Thoracic aorta (tissue), 2 donors: ENCODE measurements at regions not wholly inside any gene's neighbourhood (a gene's known extent, or its start where the extent isn't known, plus 50 kb on each side); places are given as distances from the start of the nearest gene placed in this dataset.

Experiments used
- ATAC-seq: fragments of 150-250 bp; one replicate; pipeline ENCODE4 v1.8.0; 2017; ENCODE audit warnings: low read depth; ENCODE audit not compliant: insufficient number of reproducible peaks, low FRiP score
- DNase-seq: peaks from one replicate; pipeline ENCODE4 v3.0.0-alpha.2; 2020; ENCODE audit warnings: low spot score
- H3K27ac ChIP-seq, 2 donors: fragments of 200-600 bp; sonication (generic); 1 replicate in 1 of 2; 2 replicates in 1 of 2; pipeline ENCODE4 v1.5.1; 2016; ENCODE audit warnings: mild to moderate bottlenecking in 2 of 2, moderate library complexity in 2 of 2
- H3K27me3 ChIP-seq: fragments of 200-600 bp; sonication (generic); replicated peaks from 2 replicates; pipeline ENCODE4 v1.6.0; 2016; ENCODE audit warnings: mild to moderate bottlenecking; ENCODE audit not compliant: insufficient read depth
- H3K36me3 ChIP-seq: fragments of 200-600 bp; sonication (generic); one replicate; pipeline ENCODE4 v1.5.1; 2016
- H3K4me1 ChIP-seq, 2 donors: fragments of 200-600 bp; sonication (generic); 1 replicate in 1 of 2; 2 replicates in 1 of 2; pipeline versions ENCODE4 v1.5.1 to v1.6.0; 2016; ENCODE audit warnings: low read depth in 2 of 2, mild to moderate bottlenecking in 1 of 2; ENCODE audit not compliant: control insufficient read depth in 1 of 2
- H3K4me3 ChIP-seq: fragments of 200-600 bp; sonication (generic); 2 replicates; pipeline ENCODE4 v1.5.1; 2016; ENCODE audit warnings: mild to moderate bottlenecking
- H3K9me3 ChIP-seq: fragments of 200-600 bp; sonication (generic); 2 replicates; pipeline ENCODE4 v1.5.1; 2016
- TF ChIP-seq, protein P1 (sequence below): fragments of 200-600 bp; sonication (generic); IDR thresholded peaks from one replicate; pipeline ENCODE4 v1.5.1; 2019; ENCODE audit warnings: antibody characterized with exemption

GRCh38 chr2:217681791-217682190 is 321.0 kb downstream of the TNS1 start:
- Histone ChIP-seq H3K9me3 (no peaks in the 10 kb centered on the region), H3K4me3 (no peak overlapping the region), H3K27me3 (no peaks in the 10 kb centered on the region), H3K4me1 (peaks cover 9 to 24% of the 10 kb centered on the region in 2 donors), H3K27ac (no peak overlapping the region), H3K36me3 (no peaks in the 10 kb centered on the region)
- TF ChIP-seq, protein P1, sequence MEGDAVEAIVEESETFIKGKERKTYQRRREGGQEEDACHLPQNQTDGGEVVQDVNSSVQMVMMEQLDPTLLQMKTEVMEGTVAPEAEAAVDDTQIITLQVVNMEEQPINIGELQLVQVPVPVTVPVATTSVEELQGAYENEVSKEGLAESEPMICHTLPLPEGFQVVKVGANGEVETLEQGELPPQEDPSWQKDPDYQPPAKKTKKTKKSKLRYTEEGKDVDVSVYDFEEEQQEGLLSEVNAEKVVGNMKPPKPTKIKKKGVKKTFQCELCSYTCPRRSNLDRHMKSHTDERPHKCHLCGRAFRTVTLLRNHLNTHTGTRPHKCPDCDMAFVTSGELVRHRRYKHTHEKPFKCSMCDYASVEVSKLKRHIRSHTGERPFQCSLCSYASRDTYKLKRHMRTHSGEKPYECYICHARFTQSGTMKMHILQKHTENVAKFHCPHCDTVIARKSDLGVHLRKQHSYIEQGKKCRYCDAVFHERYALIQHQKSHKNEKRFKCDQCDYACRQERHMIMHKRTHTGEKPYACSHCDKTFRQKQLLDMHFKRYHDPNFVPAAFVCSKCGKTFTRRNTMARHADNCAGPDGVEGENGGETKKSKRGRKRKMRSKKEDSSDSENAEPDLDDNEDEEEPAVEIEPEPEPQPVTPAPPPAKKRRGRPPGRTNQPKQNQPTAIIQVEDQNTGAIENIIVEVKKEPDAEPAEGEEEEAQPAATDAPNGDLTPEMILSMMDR, result no peak
- DNase-seq (no peak), ATAC-seq (no peak)

- Histone ChIP-seq H3K27me3 (no peaks in the 10 kb centered on the region), H3K36me3 (no peaks in the 10 kb centered on the region), H3K27ac (no peak overlapping the region), H3K4me1 (peaks cover 0 to 11% of the 10 kb centered on the region in 2 donors), H3K9me3 (no peaks in the 10 kb centered on the region), H3K4me3 (no peak overlapping the region)
- DNase-seq, result no peak
- TF ChIP-seq, protein P1, result no peak
- ATAC-seq, result no peak
Measured at GRCh38 chr2:217680381-217680780, 322.4 kb downstream of the TNS1 start.

- ATAC-seq, result no peak
- Histone ChIP-seq H3K27ac (peak overlapping the region in 1 of 2 donors; percentile 92), H3K9me3 (no peaks in the 10 kb centered on the region)
Measured at GRCh38 chr2:217673627-217674026, 329.2 kb downstream of the TNS1 start.

DNA sequence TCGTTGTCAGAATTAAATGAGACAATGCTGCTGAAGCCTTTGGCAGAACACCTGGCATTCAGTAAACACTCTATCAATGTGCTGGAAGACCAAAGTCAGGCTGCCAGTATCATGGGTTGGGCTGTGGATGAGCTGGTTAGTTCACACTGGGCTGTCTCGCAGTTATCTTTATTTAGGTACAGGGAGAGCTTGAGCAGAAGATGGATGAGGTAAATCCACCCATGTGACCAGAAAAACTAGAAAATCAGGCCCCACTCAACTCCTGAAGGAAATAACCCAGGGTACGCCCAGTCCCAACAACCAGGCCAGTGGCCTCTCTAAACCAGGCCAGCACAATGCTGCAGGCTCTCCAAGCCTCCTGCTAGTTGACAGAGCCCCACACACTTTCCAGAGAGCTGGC is 330.3 kb downstream of the TNS1 start:
- Histone ChIP-seq H3K36me3 (no peaks in the 10 kb centered on the region), H3K9me3 (no peaks in the 10 kb centered on the region), H3K27me3 (no peaks in the 10 kb centered on the region), H3K4me3 (no peak overlapping the region), H3K4me1 (peaks cover 19 to 57% of the 10 kb centered on the region in 2 donors), H3K27ac (peak overlapping the region; percentile 21 to 92)
- ATAC-seq (no peak), DNase-seq (no peak)
- TF ChIP-seq, protein P1, result no peak

More at GRCh38 chr2:217673627-217674026, 329.2 kb downstream of the TNS1 start:
- Histone ChIP-seq H3K27me3 (no peaks in the 10 kb centered on the region), H3K4me1 (peaks cover 10 to 46% of the 10 kb centered on the region in 2 donors), H3K4me3 (peak overlapping the region; percentile 51), H3K36me3 (no peaks in the 10 kb centered on the region)
- TF ChIP-seq, protein P1, result no peak
- DNase-seq, result no peak

- no peaks in the 10 kb centered on the region for H3K27me3 ChIP-seq
- H3K27ac ChIP-seq, result peak overlapping the region; percentile 17 to 92
- no peaks in the 10 kb centered on the region for H3K9me3 ChIP-seq
- H3K4me3 ChIP-seq, result no peak overlapping the region
- peaks cover 25 to 63% of the 10 kb centered on the region in 2 donors for H3K4me1 ChIP-seq
- ATAC-seq (no peak), DNase-seq (no peak)
- no peaks in the 10 kb centered on the region for H3K36me3 ChIP-seq
- TF ChIP-seq, protein P1, result no peak
Measured at GRCh38 chr2:217671871-217672270, 330.9 kb downstream of the TNS1 start.
